HG03521 (cell line): ENCODE measurements at regions not wholly inside any gene's neighbourhood (a gene's known extent, or its start where the extent isn't known, plus 50 kb on each side); places are given as distances from the start of the nearest gene placed in this dataset.

Experiments
- ATAC-seq: cut with Tn5 transposase; IDR thresholded peaks from one replicate; pipeline ENCODE4 v1.9.1; 2021; ENCODE audit warnings: mild to moderate bottlenecking, moderate library complexity; ENCODE audit not compliant: unreplicated experiment

DNA sequence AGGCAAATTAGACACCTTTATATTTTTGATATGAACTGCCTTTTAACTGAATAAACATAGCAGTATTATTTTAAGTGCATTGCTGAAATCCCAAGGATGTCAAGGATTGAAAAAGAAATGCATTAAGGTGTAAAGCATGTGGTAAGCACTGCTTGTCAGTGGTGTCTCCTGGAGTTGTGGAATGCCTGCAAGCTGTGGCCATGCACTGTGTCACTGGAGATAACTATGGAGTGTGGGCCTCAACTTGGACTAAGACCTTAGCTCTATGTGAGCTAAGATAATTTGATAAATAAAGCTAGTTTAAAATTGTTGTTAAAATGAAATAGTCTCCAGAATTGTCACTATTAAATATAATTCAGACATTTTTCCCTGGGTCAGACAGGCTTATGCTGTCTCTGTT, 156.6 kb upstream of the OPRM1 start:
- no peak for ATAC-seq

DNA sequence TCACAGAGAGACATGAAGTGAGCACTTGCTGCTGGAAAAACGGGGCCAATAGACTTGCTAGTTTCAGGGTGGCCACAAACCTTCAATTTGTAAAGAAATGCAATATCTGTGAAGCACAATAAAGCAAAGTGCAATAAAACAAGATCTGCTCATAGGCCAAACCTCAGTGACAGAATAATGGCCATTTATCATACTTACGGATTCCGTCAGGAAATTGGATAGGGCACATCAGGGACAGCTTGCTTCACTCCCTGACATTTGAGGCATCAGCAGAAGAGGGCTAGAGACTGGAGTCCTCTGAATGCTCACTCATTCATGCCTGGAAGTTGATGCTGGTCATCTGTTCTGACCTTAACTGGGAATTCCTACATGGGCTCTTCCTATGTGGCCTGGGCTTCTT, 165.5 kb upstream of the OPRM1 start:
- ATAC-seq: no peak

DNA sequence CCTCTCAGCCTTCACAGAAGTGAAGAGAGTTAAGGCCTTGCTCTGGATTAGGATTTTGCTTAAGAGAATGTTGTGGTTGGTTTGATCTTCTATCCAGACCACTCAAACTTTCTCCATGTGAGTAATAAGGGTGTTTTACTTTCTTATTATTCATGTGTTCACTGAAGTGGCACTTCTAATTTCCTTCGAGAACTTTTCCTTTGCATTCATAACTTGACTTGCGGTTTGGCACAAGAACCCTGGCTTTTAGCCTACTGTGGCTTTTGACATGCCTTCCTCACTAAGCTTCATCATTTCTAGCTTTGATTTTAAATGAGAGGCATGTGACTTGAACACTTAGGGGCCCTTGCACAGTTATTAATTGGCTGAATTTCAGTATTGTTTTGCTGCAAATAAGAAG, 166.1 kb upstream of the OPRM1 start:
- ATAC-seq: no peak

DNA sequence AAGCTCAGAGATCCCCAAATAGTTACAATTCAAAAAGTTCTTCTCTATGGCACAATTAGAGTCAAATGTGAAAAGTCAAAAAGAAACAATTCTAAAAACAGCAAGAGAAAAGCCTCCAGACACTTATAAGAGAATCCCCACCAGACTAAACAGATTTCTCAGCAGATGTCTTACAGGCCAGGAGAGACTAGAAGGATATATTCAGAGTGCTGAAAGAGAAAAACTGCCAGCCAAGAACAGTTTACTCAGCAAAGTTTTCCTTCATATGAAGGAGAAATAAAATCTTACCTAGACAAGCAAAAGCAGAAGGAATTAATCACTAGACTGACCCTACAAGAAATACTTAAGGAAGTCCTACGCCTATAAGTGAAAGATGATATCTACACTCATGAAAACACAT, 176.1 kb upstream of the OPRM1 start:
- no peak for ATAC-seq

DNA sequence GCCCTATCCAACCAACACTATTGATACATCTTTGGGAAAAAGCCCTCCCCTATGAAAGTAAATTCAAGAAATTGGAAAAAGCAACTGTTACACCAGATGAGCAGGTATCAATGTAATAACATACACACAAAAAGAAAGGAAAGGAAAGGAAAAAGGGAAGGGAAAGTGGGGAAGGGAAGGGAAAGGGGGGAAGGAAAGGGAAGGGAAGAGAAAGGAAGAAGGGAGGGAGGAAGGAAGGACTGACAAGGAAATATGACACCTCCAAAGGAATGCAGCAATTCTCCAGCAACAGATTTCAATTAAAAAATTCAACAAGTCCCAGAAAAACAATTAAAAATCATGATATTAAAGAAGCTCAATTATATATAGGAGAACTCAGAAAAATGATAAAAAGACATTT, 176.9 kb upstream of the OPRM1 start:
- no peak for ATAC-seq

DNA sequence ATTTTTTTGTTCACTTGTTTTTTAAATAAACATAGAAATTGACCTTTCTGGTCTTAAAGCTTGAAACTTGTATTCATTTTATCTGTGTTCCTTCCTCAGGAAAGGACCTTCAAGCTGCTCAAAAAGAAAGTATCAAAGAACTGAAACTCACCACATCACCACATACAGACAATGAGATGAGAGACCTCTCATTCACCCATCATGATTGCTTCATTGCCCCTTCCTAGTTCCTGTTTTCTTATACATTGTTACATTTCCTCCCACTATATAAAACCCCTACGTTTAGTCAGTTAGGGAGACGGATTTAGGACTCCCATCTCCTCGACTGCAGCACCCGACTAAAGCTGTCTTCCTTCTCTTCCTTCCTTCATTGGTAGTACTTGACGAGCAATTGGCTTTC, 180.5 kb upstream of the OPRM1 start:
- ATAC-seq: peak; percentile 71

DNA sequence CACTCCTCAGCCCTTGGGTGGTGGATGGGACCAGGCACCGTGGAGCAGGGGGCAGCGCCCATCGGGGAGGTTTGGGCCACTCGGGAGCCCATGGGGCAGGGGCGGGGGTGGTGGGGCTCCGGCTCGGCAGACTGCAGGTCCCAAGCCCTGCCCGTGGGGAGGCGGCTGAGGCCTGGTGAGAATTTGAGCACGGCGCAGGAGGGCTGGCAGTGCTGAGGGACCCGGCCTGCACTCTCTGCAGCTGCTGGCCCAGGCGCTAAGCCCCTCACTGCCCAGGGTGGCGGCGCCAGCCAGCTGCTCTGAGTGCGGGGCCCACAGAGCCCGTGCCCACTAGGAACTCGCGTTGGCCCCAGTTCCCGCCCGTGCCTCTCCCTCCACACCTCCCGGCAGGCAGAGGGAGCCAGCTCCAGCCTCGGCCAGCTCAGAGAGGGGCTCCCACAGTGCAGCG, 182.1 kb upstream of the OPRM1 start:
- ATAC-seq: no peak

DNA sequence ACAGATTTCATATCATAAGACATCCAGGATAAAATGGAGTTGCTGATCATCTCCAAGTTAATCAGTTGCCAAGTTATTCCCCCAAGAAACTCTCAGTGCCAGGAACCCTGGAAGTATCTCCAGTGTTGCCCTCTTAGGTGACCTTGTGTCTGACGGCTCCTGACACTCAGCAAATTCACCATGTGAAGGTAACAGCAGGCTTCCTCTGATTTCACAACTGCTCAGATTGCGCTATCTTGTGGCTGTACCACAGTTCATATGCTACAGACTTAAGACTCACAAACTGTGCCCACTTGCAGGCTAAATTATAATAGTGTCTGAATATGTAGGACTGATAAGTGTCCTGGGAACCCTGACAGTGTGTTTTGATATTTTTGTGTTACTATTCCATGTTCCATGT, 186.6 kb upstream of the OPRM1 start:
- ATAC-seq: no peak

DNA sequence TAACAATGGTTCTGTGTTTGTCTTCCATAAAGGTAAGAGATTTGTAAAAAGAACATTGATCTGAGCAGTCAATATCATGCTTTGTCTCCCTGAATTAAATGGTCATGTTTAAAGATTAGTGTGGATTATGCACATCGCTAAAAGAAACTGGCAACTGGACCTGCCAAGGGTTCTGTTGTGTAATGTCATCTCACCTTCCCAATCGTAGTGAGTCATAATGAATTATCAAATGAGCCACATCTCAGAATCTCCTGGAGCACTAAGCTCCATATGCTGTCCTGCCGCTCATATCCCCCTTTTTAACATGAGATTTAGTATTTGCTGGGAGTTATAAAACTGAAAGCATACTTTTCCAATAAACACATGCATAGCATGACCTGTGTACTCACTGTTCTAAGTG, 187.0 kb upstream of the OPRM1 start:
- no peak for ATAC-seq

DNA sequence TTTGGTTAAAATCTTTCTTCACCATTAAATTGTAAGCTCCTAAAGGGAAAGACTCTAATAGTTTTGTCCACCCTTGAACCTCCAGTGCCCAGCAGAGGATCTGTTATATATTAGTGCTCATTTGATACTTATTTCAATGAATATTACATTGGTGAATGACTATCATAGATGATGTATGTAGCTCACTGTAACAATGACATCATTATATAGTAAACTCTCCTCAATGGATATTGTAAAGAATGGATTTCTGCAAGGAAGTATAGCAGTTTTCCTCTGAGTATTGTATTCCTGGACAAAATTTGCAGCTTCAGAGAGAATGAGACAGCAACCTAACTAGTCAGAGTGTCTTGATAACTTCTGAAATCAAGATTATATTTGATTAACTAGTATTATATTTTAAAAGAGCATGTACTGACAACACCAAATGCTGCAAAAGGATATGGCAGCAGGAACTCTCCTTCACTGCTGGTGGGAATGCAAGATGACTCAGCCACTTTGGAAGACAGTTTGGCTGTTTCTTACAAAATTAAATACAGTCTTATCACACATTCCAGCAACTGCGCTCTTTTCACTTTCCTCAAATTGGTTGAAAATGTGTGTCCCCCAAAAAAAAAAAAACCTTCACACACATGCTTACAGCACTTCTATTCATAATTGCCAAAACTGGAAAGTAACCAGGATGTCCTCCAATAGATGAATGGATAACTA, 189.8 kb upstream of the OPRM1 start:
- no peak for ATAC-seq

DNA sequence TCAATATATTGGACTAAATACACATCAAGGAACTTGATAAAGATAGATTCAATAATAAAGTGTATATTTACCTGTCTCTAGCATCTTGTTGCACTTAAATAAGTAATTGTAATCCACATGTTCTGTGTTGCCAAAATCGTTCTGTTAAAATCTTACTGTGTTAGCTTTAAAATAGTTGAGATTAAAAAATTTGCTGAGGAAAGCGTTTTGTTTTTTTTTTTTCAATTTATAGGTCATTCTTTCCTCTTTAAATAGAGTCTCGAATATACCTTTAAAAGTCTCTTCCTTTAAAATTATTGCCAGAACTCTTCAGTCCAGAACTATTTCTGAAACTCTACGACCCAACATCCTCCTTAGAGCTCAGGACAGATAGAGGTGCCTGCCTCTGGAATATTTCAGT, 195.6 kb upstream of the OPRM1 start:
- ATAC-seq: no peak

DNA sequence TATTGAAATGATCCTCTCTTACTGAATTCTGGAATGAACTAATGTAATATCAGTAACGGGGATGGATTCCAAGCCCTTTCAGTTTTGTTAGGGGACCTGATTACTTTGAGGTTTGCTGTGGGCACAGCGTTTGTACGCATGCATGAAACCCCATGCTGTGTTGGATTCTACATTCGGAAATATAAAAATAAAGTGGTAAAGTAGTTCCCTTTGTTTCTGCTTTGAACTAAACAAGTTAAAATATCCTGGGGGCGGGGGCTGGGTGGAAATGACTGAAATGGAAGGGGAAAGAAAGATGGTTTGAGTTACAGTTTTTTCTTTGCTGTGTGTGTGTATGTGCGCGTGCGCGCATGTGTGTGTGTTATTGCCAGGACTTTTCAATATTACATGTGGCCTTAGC, 196.5 kb upstream of the OPRM1 start:
- no peak for ATAC-seq

DNA sequence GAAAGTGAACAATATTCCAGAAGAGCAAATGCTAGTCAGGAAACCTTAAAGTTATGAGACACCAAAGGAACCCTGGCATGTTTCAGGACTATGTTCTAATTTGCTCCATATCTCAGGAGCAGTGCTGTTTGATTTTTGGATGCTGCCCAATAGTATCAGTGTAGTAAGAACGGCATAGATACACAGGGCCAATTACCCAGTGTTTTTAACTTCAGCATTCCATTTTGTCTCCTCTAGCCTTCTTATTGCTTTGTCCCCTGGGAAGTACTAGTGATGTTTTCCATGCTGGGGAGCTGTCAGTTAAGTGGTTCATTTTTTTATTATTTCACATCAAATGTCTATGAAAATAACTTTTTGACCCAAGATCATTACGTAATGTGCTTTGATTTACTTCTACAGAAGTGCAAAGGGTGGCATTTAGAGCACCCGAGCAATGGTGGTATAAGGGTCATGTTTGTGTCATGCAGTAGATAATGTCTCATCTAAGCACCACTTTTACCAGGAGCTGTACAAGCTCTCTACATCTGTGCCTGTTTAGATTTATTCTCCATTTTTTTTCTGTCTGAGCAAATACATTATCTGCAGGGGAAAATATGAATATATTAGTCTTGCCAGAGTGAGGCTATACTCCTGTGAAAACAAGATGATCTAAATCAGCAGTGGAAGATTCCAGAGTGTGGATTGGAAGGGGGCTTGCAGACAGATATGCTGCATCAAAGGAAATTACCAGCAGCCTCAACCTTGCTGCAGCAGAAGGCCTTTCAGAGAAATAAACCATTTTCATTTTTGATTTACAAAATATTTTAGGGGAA, 198.8 kb upstream of the OPRM1 start:
- no peak for ATAC-seq

DNA sequence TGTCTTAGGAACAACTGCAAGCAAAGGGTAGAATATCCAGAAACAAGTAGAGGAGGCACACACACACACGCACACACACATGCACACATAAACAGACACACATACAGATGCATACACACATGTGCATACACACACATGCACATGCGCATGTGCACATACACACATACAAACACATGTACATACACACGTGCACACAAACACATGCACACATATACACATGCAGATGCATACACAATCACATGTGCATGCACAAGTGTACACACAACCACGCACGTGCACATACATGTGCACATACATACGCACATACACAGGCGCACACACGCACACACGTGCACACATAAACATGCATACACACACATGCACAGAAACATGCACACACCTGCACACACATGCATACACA, 206.5 kb upstream of the OPRM1 start:
- ATAC-seq: no peak

DNA sequence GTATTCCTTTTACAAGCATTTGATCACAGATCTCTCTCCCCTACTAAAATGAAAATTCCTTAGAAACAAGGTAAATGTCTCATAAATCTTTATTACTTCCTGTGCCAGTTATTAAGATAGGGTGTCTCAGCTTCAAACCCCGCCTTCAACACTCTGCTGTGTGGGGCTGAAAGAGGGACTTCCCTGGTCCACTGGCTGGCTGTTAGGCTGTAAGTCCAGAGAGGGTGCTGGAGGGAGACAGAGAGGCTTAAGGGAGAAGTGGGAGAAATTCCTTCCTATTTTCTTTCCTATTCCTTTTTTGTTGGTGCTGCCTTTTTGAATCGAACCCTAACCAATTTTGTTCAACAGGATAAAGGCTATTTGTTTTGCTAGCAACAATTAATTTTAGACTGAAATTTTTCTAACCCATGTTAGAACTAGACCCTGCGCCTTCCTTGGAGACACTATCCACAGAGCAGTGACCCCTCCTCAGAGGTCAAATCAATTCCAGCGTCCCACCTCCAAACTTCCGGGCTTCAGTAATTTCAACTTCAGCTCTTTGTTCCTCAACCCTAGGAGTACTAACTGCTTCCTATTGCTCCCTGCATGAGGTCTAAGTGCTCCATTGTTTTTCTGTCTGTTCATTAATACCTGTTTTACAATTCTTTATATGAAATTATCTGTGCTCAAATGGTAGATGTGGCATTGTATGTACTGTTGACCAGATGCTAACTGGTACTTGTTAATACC, 207.5 kb upstream of the OPRM1 start:
- ATAC-seq: no peak

DNA sequence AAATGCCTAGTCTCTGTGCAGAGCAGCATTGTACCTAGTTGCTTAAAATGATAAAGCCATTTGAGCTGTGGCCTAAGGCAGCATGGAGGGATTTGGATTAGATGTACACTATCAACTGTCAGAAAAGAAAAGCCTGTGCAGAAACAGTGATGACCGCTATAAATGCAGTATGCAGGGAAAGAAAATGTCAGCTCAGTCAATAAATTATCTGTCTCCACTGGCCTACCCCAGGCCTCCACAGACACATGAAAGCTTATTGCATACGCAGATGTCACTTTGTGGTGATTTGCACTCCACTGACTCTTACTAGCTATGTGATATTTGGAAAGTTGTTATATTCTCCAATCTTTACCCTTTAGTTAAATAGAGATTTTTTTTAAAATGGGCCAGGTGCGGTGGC, 221.9 kb upstream of the OPRM1 start:
- ATAC-seq: no peak

DNA sequence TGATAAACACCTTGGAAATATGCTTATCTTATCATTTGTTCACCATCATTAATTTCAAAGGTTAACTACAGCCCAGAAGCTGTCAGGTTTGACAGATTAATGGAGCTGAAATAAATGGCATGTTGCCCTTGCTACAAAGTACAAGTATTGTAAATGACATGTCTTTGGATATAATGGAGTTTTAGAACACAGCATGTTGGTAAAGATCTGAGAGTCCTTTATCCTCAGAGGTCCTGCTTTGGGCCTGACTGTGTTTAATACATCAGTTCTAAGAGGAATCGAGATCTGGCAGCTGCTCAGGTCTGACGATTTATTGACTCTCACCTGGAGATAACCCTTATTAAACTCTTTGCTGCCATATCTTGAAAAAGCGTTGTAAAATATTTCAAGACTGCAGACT, 222.7 kb upstream of the OPRM1 start:
- ATAC-seq: no peak

DNA sequence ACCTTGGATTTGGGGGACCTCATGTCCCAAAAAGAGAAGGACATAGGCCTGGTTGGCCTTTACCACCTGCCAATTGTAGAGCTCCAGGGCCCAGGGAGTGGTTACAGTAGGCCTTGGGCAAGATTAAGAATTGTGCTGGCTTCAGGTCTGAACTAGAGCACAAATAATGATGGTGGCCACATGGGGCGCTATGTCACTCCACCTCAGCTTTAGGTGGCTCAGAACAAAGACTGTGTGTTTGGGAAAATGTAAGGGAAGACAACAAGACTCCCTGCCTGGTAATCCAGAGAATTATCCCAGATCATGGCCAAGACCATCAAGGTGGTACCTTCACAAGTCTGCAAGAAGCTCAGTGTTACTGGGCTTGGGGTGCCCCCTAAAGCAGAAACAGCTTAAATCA, 224.9 kb upstream of the OPRM1 start:
- no peak for ATAC-seq

DNA sequence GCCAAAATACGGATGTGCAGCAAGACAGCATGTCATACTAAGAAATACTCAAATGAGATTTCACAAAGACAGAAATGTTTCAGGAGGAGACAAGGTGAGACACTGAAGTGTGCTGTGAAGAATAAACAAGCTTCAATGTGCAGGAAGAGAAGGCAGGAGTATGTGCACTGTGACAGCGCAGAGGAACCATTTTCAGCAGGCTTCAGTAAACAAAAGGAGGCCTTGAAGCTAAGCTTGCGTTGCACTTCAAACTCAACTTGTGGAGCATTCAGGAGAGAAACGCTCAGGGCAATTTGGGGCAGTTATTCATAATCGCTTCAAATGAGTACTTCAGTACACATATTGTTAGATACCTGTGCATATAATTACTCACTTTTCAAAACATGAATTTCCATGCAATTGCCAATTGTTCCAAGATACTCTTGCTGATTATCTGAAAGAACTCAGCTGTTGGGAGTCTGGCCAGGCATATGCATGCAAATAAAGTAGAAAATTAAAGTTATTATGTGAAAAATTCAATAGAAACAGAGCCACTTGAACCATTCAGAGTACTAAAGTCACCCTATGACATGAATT, 234.2 kb upstream of the OPRM1 start:
- ATAC-seq: no peak

DNA sequence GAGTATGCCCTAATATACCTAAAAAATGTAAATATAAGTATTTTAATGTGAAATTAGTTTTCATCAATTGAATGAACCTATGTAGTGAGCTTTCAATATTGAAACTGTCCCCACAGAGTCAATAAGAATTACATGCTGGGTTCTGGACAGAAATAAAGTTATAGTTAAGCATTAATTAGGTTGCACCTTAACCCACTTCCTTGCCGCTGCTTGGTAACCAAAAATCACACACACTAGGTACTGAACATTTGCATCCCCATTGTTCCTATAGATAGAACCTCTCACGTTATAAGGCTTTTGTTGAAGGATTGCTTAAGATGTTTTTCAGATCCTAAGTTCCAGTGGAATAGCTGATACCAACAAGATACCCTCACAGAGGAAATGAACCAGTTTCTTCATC, 237.1 kb upstream of the OPRM1 start:
- ATAC-seq: no peak

DNA sequence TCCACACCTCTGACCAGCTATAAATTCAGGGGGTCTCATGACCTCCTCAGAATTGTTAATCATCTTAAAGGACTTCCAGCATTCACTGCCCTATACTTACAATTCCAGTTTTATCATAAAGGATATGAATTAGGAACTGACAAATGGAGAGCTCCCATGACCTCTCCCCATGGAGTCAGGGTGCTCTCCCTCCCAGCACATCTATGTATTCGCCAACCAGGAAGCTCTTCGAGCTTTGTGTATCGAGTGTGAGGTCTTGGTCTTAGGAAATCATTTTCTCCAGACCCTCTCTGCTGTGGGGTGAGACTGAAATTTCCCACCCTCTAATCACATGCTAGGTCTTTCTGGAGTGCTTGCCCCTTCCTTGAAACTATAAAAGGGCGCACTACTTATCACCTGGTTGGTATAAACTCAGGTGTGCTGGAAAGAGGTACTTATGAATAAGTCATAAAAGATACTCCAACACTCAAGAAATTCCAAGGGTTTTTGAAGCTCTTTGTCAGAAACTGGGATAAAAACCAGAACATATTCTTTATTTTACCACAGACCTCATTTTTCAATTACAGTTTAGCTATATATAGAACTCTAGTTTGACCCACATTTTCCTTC, 238.4 kb upstream of the OPRM1 start:
- ATAC-seq: no peak
